Kidney glomerular epithelial cell (primary cell): ENCODE measurements at regions not wholly inside any gene's neighbourhood (a gene's known extent, or its start where the extent isn't known, plus 50 kb on each side); places are given as distances from the start of the nearest gene placed in this dataset.
"Not testable (repeated sequence)": the region's sequence is repeated elsewhere in the genome, so short reads cannot be mapped to it uniquely, and the experiment has no call there.

Experiments
- DNase-seq: peaks from one replicate; lab custom pipeline; 2025; lab: John Stamatoyannopoulos, UW

DNA sequence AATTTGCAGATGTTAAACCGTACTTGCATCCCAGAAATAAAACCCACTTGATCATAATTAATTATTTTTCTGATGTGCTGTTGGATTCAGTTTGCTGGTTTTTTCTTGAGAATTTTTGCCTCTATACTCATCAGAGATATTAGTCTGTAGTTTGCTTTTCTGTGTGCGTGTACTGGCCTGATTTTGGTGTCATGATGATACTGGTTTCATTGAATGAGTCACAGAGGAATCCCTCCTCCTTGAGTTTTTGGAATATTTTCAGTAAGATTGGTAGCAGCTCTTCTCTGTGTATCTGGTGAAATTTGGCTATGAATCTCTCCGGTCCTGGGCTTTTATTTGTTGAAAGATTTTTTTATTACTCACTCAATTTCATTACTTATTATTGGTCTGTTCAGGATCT is 100.4 kb upstream of the PMCH start:
- DNase-seq: no peak

GRCh38 chr12:102297412-102297811 is 99.8 kb upstream of the PMCH start:
- no peak for DNase-seq

GRCh38 chr12:102294568-102294967 is 96.9 kb upstream of the PMCH start:
- no peak for DNase-seq

DNA sequence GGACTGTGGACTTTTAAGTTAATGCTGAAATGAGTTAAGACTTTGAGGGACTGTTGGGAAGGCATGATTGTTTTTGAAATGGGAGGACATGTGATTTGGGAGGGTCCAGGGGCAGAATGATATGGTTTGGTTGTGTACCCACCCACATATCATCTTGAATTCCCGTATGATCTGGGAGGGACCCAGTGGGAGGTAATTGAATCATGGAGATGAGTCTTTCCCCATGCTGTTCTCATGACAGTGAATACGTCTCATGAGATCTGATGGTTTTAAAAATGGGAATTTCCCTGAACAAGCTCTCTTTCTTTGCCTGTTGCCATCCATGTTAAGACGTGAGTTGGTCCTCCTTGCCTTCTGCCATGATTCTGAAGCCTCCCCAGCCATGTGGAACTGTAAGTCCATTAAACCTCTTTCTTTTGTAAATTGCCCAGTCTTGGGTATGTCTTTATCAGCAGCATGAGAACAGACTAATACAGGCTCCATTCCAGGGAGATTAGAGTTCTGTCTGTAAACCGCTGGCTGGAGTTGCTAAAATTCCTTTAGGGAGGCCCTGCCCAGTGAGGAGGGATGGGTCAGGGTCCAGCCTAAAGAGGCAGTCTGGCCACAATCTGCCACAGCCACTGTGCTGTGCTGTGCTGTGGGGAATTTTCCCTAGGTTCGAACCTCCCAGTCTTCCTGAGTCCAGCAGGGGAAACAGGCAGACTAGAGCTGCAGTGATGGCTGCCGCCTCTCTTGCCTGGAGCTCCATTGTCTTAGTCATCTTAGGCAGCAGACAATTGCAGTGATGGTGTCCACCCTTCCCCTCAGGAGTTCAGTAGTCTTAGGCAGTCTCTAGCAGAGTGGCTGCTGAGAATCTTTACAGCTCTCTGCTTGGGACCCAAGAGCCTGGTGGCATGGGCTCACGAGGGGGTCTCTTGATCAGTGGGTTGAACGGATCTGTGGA is 94.1 kb upstream of the PMCH start:
- DNase-seq: not testable (repeated sequence)

GRCh38 chr12:102289702-102290101 is 92.1 kb upstream of the PMCH start:
- DNase-seq: not testable (repeated sequence)

DNA sequence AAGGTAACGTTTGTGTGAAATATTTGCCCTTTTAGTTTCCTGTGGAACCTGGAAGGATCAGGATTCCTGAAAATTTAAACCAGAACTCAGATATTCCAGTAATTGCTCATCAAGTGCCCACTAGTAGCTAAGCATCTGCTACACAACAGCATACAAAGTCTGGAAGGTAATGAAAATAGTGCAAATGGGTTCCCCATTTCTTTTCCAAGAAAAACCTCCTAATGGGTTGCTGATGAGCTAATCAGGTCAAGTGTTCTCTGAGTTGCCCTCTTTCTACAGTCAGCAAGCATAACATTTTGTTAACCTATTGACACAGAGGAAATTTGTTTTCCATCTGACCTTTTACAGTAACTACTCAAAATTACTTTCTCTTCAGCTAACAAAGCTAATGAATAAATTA is 83.6 kb upstream of the PMCH start:
- no peak for DNase-seq

DNA sequence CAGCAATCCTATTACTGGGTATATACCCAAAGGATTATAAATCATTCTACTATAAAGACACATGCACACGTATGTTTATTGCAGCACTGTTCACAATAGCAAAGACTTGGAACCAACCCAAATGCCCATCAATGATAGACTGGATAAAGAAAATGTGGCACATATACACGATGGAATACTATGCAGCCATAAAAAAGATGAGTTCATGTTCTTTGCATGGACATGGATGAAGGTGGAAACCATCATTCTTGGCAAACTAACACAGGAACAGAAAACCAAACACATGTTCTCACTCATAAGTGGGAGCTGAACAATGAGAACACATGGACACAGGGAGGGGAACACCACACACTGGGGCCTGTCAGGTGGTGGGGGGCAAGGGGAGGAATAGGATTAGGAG is 58.1 kb upstream of the PMCH start:
- DNase-seq: not testable (repeated sequence)

GRCh38 chr12:102251005-102251404 is 53.4 kb upstream of the PMCH start:
- not testable (repeated sequence) for DNase-seq

- peak; percentile 2 for DNase-seq
Measured at GRCh38 chr12:102249079-102249841, 51.6 kb upstream of the PMCH start.
